HepG2 (cell line): ENCODE measurements at regions not wholly inside any gene's neighbourhood (a gene's known extent, or its start where the extent isn't known, plus 50 kb on each side); places are given as distances from the start of the nearest gene placed in this dataset.

Experiments
- ARNT ChIP-seq: fragments of 450-650 bp; IDR thresholded peaks from 2 replicates; pipeline ENCODE4 v1.6.1; 2017
- FIP1L1 ChIP-seq: fragments of 200-400 bp; formaldehyde crosslinking; IDR thresholded peaks from 2 replicates; pipeline ENCODE4 v1.6.1; 2018; ENCODE audit warnings: low read depth, mild to moderate bottlenecking, low read length, moderate library complexity, borderline replicate concordance; ENCODE audit not compliant: insufficient read depth
- HNRNPLL ChIP-seq: fragments of 200-400 bp; formaldehyde crosslinking; IDR thresholded peaks from 2 replicates; pipeline ENCODE4 v1.6.1; 2017; ENCODE audit warnings: mild to moderate bottlenecking, low read depth, low read length; ENCODE audit not compliant: poor library complexity, severe bottlenecking
- HOXD1 ChIP-seq: sonication (generic); formaldehyde crosslinking; IDR thresholded peaks from 2 replicates; pipeline ENCODE4 v1.5.0; 2020; ENCODE audit warnings: missing genetic modification reagents
- KAT8 ChIP-seq: IDR thresholded peaks from 2 replicates; pipeline ENCODE4 v1.6.1; 2016; ENCODE audit warnings: missing genetic modification reagents, missing compliant biosample characterization
- NCOA1 ChIP-seq: sonication (generic); formaldehyde crosslinking; IDR thresholded peaks from 2 replicates; pipeline ENCODE4 v1.9.0; 2021; ENCODE audit warnings: missing genetic modification reagents
- PPARG ChIP-seq: conservative IDR thresholded peaks from 2 replicates; pipeline ENCODE4 v1.6.1; 2016; ENCODE audit warnings: missing biosample characterization, missing genetic modification reagents
- SMAD9 ChIP-seq: sonication (generic); formaldehyde crosslinking; IDR thresholded peaks from 2 replicates; pipeline ENCODE4 v1.5.1; 2020; ENCODE audit warnings: mild to moderate bottlenecking, missing genetic modification reagents
- SP4 ChIP-seq: sonication (generic); formaldehyde crosslinking; IDR thresholded peaks from 2 replicates; pipeline ENCODE4 v1.8.1; 2023; ENCODE audit warnings: mild to moderate bottlenecking, missing genetic modification reagents
- ZC3H13 ChIP-seq: sonication (generic); formaldehyde crosslinking; IDR thresholded peaks from 2 replicates; pipeline ENCODE4 v1.8.1; 2023; ENCODE audit warnings: mild to moderate bottlenecking, missing genetic modification reagents, moderate library complexity
- ZNF761 ChIP-seq: sonication (generic); formaldehyde crosslinking; conservative IDR thresholded peaks from 2 replicates; pipeline ENCODE4 v1.4.0; 2020; ENCODE audit warnings: mild to moderate bottlenecking, missing genetic modification reagents
- TF ChIP-seq, protein P1 (sequence below): sonication (generic); formaldehyde crosslinking; IDR thresholded peaks from 2 replicates; pipeline ENCODE4 v1.4.0; 2020; ENCODE audit warnings: mild to moderate bottlenecking, missing genetic modification reagents, borderline replicate concordance
- TF ChIP-seq, protein P2 (sequence below): IDR thresholded peaks from 2 replicates; pipeline ENCODE4 v1.6.1; 2012; ENCODE audit warnings: inconsistent platforms
- TF ChIP-seq, protein P3 (sequence below): sonication (generic); formaldehyde crosslinking; IDR thresholded peaks from 2 replicates; pipeline ENCODE4 v1.4.0; 2020; ENCODE audit warnings: missing genetic modification reagents, borderline replicate concordance

DNA sequence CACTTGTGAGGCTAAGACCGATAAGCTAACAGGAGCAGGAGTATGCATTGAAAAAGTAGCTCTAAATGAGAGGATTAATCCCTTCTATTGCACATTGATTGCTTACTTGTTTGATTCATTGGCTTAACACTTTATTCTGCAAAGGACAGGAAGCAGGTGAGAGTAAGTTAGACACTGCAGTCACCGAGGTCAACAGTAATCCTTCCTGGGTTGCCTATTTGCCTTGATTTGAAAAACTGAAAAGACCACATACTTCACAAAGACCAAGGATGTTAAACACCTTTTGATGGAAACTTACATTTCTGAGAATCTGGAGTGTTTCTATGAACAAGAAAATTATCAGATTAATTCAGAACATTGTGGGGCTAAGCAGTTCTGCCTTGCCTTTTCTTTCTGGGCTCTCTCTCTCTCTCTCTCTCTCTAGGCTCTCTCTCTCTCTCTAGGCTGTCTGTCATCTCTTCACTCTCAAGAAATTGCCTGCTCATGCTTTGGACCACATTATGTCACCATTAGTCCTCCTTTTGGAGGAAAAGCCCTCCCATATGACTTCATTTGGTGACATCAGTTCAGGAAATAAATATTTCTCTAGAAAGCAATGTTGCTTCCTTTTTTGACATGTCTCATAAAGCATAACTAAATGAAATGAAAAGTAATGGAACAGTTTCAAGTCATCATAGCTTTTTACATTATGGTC is 103.8 kb downstream of the TNFSF18 start:
- TF ChIP-seq FIP1L1 (no peak), ARNT (no peak), KAT8 (CRISPR knock-in tag) (no peak), ZNF761 (CRISPR knock-in tag) (no peak), ZC3H13 (CRISPR knock-in tag) (no peak), HNRNPLL (no peak), PPARG (CRISPR knock-in tag) (no peak), SMAD9 (CRISPR knock-in tag) (no peak), NCOA1 (no peak), HOXD1 (CRISPR knock-in tag) (no peak), SP4 (no peak)
- TF ChIP-seq, protein P1, sequence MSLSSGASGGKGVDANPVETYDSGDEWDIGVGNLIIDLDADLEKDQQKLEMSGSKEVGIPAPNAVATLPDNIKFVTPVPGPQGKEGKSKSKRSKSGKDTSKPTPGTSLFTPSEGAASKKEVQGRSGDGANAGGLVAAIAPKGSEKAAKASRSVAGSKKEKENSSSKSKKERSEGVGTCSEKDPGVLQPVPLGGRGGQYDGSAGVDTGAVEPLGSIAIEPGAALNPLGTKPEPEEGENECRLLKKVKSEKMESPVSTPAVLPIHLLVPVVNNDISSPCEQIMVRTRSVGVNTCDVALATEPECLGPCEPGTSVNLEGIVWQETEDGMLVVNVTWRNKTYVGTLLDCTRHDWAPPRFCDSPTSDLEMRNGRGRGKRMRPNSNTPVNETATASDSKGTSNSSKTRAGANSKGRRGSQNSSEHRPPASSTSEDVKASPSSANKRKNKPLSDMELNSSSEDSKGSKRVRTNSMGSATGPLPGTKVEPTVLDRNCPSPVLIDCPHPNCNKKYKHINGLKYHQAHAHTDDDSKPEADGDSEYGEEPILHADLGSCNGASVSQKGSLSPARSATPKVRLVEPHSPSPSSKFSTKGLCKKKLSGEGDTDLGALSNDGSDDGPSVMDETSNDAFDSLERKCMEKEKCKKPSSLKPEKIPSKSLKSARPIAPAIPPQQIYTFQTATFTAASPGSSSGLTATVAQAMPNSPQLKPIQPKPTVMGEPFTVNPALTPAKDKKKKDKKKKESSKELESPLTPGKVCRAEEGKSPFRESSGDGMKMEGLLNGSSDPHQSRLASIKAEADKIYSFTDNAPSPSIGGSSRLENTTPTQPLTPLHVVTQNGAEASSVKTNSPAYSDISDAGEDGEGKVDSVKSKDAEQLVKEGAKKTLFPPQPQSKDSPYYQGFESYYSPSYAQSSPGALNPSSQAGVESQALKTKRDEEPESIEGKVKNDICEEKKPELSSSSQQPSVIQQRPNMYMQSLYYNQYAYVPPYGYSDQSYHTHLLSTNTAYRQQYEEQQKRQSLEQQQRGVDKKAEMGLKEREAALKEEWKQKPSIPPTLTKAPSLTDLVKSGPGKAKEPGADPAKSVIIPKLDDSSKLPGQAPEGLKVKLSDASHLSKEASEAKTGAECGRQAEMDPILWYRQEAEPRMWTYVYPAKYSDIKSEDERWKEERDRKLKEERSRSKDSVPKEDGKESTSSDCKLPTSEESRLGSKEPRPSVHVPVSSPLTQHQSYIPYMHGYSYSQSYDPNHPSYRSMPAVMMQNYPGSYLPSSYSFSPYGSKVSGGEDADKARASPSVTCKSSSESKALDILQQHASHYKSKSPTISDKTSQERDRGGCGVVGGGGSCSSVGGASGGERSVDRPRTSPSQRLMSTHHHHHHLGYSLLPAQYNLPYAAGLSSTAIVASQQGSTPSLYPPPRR (CRISPR knock-in tag): no peak
- TF ChIP-seq, protein P2, sequence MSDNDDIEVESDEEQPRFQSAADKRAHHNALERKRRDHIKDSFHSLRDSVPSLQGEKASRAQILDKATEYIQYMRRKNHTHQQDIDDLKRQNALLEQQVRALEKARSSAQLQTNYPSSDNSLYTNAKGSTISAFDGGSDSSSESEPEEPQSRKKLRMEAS: no peak
- TF ChIP-seq, protein P3, sequence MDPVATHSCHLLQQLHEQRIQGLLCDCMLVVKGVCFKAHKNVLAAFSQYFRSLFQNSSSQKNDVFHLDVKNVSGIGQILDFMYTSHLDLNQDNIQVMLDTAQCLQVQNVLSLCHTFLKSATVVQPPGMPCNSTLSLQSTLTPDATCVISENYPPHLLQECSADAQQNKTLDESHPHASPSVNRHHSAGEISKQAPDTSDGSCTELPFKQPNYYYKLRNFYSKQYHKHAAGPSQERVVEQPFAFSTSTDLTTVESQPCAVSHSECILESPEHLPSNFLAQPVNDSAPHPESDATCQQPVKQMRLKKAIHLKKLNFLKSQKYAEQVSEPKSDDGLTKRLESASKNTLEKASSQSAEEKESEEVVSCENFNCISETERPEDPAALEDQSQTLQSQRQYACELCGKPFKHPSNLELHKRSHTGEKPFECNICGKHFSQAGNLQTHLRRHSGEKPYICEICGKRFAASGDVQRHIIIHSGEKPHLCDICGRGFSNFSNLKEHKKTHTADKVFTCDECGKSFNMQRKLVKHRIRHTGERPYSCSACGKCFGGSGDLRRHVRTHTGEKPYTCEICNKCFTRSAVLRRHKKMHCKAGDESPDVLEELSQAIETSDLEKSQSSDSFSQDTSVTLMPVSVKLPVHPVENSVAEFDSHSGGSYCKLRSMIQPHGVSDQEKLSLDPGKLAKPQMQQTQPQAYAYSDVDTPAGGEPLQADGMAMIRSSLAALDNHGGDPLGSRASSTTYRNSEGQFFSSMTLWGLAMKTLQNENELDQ (CRISPR knock-in tag): no peak
